Stimulated activated CD8-positive, alpha-beta memory T cell treated with anti-CD3 and anti-CD28 coated beads, Interleukin-12 subunit alpha, Interleukin-12 subunit beta, amount 100 ng/mL, for 24 hours (primary cell): ENCODE measurements at regions not wholly inside any gene's neighbourhood (a gene's known extent, or its start where the extent isn't known, plus 50 kb on each side); places are given as distances from the start of the nearest gene placed in this dataset.
"Not testable (repeated sequence)": the region's sequence is repeated elsewhere in the genome, so short reads cannot be mapped to it uniquely, and the experiment has no call there.

ENCODE experiments used
- DNase-seq: peaks from one replicate; pipeline ENCODE4 v3.0.0-alpha.2; 2020; ENCODE audit errors: extremely low read depth

GRCh38 chr7:45407730-45408408 is 166.3 kb upstream of the ADCY1 start:
- DNase-seq: no peak

GRCh38 chr7:45408409-45408737 is 165.8 kb upstream of the ADCY1 start:
- DNase-seq: no peak

GRCh38 chr7:45410893-45411292 is 163.3 kb upstream of the ADCY1 start:
- DNase-seq: no peak

GRCh38 chr7:45413419-45413818 is 160.7 kb upstream of the ADCY1 start:
- DNase-seq: no peak

- DNase-seq: no peak
These were observed 159.9 kb upstream of the ADCY1 start for GRCh38 chr7:45414226-45414625.

- DNase-seq: no peak
These were observed 158.9 kb upstream of the ADCY1 start for GRCh38 chr7:45415265-45415664.

GRCh38 chr7:45416846-45417245 is 157.3 kb upstream of the ADCY1 start:
- DNase-seq: no peak

- no peak for DNase-seq
These were observed 156.9 kb upstream of the ADCY1 start for GRCh38 chr7:45417268-45417667.

GRCh38 chr7:45417735-45418134 is 156.4 kb upstream of the ADCY1 start:
- DNase-seq: no peak

- no peak for DNase-seq
These were observed 153.2 kb upstream of the ADCY1 start for GRCh38 chr7:45420843-45421495.

- DNase-seq: no peak
These were observed 152.4 kb upstream of the ADCY1 start for GRCh38 chr7:45421806-45422205.

- DNase-seq: no peak
These were observed 143.8 kb upstream of the ADCY1 start for GRCh38 chr7:45430397-45430796.

GRCh38 chr7:45434167-45434784 is 139.9 kb upstream of the ADCY1 start:
- no peak for DNase-seq

GRCh38 chr7:45435131-45435530 is 139.0 kb upstream of the ADCY1 start:
- no peak for DNase-seq

- DNase-seq: no peak
These were observed 138.3 kb upstream of the ADCY1 start for GRCh38 chr7:45435846-45436245.

- DNase-seq: not testable (repeated sequence)
These were observed 133.4 kb upstream of the ADCY1 start for GRCh38 chr7:45440776-45441175.

- no peak for DNase-seq
These were observed 130.9 kb upstream of the ADCY1 start for GRCh38 chr7:45443263-45443662.

- DNase-seq: no peak
These were observed 127.8 kb upstream of the ADCY1 start for GRCh38 chr7:45446195-45446944.

GRCh38 chr7:45447296-45447695 is 126.9 kb upstream of the ADCY1 start:
- DNase-seq: no peak

GRCh38 chr7:45450571-45451204 is 123.5 kb upstream of the ADCY1 start:
- no peak for DNase-seq

GRCh38 chr7:45451342-45452035 is 122.7 kb upstream of the ADCY1 start:
- no peak for DNase-seq

GRCh38 chr7:45454771-45455170 is 119.4 kb upstream of the ADCY1 start:
- no peak for DNase-seq
